Breast epithelium (tissue), 4 donors: ENCODE measurements at regions not wholly inside any gene's neighbourhood (a gene's known extent, or its start where the extent isn't known, plus 50 kb on each side); places are given as distances from the start of the nearest gene placed in this dataset.
"Not testable (repeated sequence)": the region's sequence is repeated elsewhere in the genome, so short reads cannot be mapped to it uniquely, and the experiment has no call there.

ENCODE experiments used
- DNase-seq, 2 donors: peaks; one replicate each; pipeline ENCODE4 v3.0.0-alpha.2; 2019; ENCODE audit warnings: low spot score in 2 of 2
- H3K27ac ChIP-seq, 2 donors: fragments of 200-600 bp; sonication (generic) in 1 of 2; one replicate each; pipeline ENCODE4 v1.5.1; 2016 to 2019; ENCODE audit warnings: mild to moderate bottlenecking in 1 of 2
- H3K27me3 ChIP-seq, 2 donors: fragments of 200-600 bp; sonication (generic) in 1 of 2; one replicate each; pipeline versions ENCODE4 v1.5.1 to v1.6.0; 2017 to 2019; ENCODE audit warnings: control low read depth in 1 of 2, mild to moderate bottlenecking in 1 of 2
- H3K36me3 ChIP-seq: fragments of 200-600 bp; one replicate; pipeline ENCODE4 v1.5.1; 2019
- H3K4me1 ChIP-seq, 2 donors: fragments of 200-600 bp; sonication (generic); one replicate each; pipeline ENCODE4 v1.5.1; 2016 to 2019; ENCODE audit warnings: control low read depth in 1 of 2
- H3K4me3 ChIP-seq, 3 donors: fragments of 200-600 bp; sonication (generic); 1 replicate in 2 of 3; 2 replicates in 1 of 3; pipeline ENCODE4 v1.5.1; 2016 to 2019; ENCODE audit warnings: mild to moderate bottlenecking in 3 of 3, moderate library complexity in 2 of 3
- H3K9me3 ChIP-seq, 2 donors: fragments of 200-600 bp; sonication (generic) in 1 of 2; one replicate each; pipeline ENCODE4 v1.5.1; 2016 to 2019; ENCODE audit warnings: control low read depth in 1 of 2
- CTCF ChIP-seq, 3 donors: fragments of 450-650 bp; IDR thresholded peaks; one replicate each; pipeline ENCODE4 v1.5.1; 2016 to 2017; ENCODE audit warnings: antibody characterized with exemption in 3 of 3, mild to moderate bottlenecking in 3 of 3, moderate library complexity in 3 of 3
- POLR2A ChIP-seq: fragments of 450-650 bp; IDR thresholded peaks from one replicate; pipeline ENCODE4 v1.6.1; 2016; ENCODE audit warnings: antibody characterized with exemption, mild to moderate bottlenecking, moderate library complexity
- POLR2AphosphoS5 ChIP-seq, 3 donors: sonication (generic); formaldehyde crosslinking; IDR thresholded peaks; one replicate each; pipeline ENCODE4 v1.6.1; 2017; ENCODE audit warnings: antibody characterized with exemption in 3 of 3
- intact Hi-C: fragments of 100-400 bp; cut with DNase I; formaldehyde crosslinking; loops from one replicate; pipeline ENCODE4 v1.15.1; 2023; ENCODE audit warnings: low total_unique reads

GRCh38 chr20:28602403-28603217 is 2654.9 kb upstream of the DEFB115 start:
- peak; percentile 52 to 55 for DNase-seq
- H3K36me3 ChIP-seq, H3K9me3 ChIP-seq, H3K4me1 ChIP-seq, intact Hi-C loops, H3K27me3 ChIP-seq: not testable (repeated sequence)
- peak in 1 of 3 donors; percentile 25 for TF ChIP-seq POLR2AphosphoS5 (IDR thresholded peaks at IDR 0.05)
- peak in 1 of 3 donors; percentile 26 for TF ChIP-seq CTCF (IDR thresholded peaks at IDR 0.05)
- Histone ChIP-seq H3K27ac (peak overlapping the region; percentile 40 to 61), H3K4me3 (peak overlapping the region; percentile 57 to 66 (median 64))

GRCh38 chr20:28603218-28603577 is 2654.3 kb upstream of the DEFB115 start:
- H3K36me3 ChIP-seq, DNase-seq, H3K4me1 ChIP-seq, H3K9me3 ChIP-seq, intact Hi-C loops, H3K27ac ChIP-seq, H3K27me3 ChIP-seq: not testable (repeated sequence)
- H3K4me3 ChIP-seq: peak overlapping the region; percentile 57 to 66 (median 64)

- no peak for DNase-seq
- no peak overlapping the region for H3K4me3 ChIP-seq
- H3K36me3 ChIP-seq: no peaks in the 10 kb centered on the region
- intact Hi-C loops: no loop called here
- H3K4me1 ChIP-seq: no peaks in the 10 kb centered on the region
- H3K27ac ChIP-seq: no peak overlapping the region
- TF ChIP-seq POLR2A (no peak), CTCF (IDR thresholded peaks at IDR 0.05) (no peak), POLR2AphosphoS5 (IDR thresholded peaks at IDR 0.05) (no peak)
- no peaks in the 10 kb centered on the region for H3K27me3 ChIP-seq
- peaks cover 19 to 54% of the 10 kb centered on the region in 2 donors for H3K9me3 ChIP-seq
Observed at GRCh38 chr20:28616354-28616753, 2641.1 kb upstream of the DEFB115 start.

- H3K4me3 ChIP-seq, H3K4me1 ChIP-seq, H3K27me3 ChIP-seq, H3K27ac ChIP-seq, intact Hi-C loops, DNase-seq, H3K36me3 ChIP-seq: not testable (repeated sequence)
- H3K9me3 ChIP-seq: peaks cover 16 to 34% of the 10 kb centered on the region in 2 donors
Observed at GRCh38 chr20:28619956-28620651, 2637.4 kb upstream of the DEFB115 start.

GRCh38 chr20:28625112-28625511 is 2632.4 kb upstream of the DEFB115 start:
- H3K4me3 ChIP-seq, H3K36me3 ChIP-seq, DNase-seq, H3K9me3 ChIP-seq, H3K27ac ChIP-seq, H3K4me1 ChIP-seq, intact Hi-C loops, H3K27me3 ChIP-seq: not testable (repeated sequence)

- H3K4me1 ChIP-seq, H3K27ac ChIP-seq, intact Hi-C loops, DNase-seq, H3K27me3 ChIP-seq, H3K9me3 ChIP-seq, H3K36me3 ChIP-seq, H3K4me3 ChIP-seq: not testable (repeated sequence)
Observed at GRCh38 chr20:28640831-28641230, 2616.6 kb upstream of the DEFB115 start.
